ENCODE measurements at regions not wholly inside any gene's neighbourhood (a gene's known extent, or its start where the extent isn't known, plus 50 kb on each side); places are given as distances from the start of the nearest gene placed in this dataset.

DNA sequence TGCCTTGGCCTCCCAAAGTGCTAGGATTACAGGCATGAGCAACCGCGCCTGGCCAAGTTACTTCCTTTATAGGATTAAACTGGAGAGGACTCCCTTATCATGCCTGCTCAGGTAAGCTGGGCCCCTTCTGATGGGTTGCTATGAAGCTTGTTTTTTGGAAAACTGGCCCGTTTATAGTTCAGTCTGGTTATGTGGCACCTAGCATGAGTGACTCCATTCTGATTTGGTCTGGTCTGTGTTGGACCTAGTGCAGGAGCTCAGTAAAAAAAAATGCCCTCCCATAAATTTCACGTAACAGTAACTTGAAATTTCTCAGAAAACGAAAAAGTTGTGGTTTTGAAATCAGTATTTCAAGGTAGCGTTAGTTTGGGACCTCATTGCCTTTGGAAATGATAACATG is 448.4 kb downstream of the HACE1 start:
- TF ChIP-seq, protein P1, sequence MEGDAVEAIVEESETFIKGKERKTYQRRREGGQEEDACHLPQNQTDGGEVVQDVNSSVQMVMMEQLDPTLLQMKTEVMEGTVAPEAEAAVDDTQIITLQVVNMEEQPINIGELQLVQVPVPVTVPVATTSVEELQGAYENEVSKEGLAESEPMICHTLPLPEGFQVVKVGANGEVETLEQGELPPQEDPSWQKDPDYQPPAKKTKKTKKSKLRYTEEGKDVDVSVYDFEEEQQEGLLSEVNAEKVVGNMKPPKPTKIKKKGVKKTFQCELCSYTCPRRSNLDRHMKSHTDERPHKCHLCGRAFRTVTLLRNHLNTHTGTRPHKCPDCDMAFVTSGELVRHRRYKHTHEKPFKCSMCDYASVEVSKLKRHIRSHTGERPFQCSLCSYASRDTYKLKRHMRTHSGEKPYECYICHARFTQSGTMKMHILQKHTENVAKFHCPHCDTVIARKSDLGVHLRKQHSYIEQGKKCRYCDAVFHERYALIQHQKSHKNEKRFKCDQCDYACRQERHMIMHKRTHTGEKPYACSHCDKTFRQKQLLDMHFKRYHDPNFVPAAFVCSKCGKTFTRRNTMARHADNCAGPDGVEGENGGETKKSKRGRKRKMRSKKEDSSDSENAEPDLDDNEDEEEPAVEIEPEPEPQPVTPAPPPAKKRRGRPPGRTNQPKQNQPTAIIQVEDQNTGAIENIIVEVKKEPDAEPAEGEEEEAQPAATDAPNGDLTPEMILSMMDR (IDR thresholded peaks at IDR 0.05): no peak
- TF ChIP-seq POLR2A (IDR thresholded peaks at IDR 0.05): no peak
- no peak for TF ChIP-seq POLR2AphosphoS5 (IDR thresholded peaks at IDR 0.05; ENCODE audit: insufficient read depth in 1 of 2, low read depth in 1 of 2)
